K562 (cell line): ENCODE measurements at regions not wholly inside any gene's neighbourhood (a gene's known extent, or its start where the extent isn't known, plus 50 kb on each side); places are given as distances from the start of the nearest gene placed in this dataset.

Experiments used
- ATAC-seq: fragments of 200-7000 bp; cut with Tn5 transposase; 3 replicates; pipeline ENCODE4 v1.9.1; 2020; ENCODE audit warnings: moderate library complexity
- BruUV-seq: library from RNA; stranded (reverse); fragments of 400-500 nt; replicated peaks from 2 replicates; lab custom pipeline; 2021; lab: Mats Ljungman, UMichigan
- CTCF ChIA-PET: fragments of 300-600 bp; formaldehyde crosslinking; extraction: SDS; loops from one replicate; lab custom pipeline; 2021; ENCODE audit warnings: low intra/inter-chr PET ratio; lab: Yijun Ruan, JAX
- POLR2A ChIA-PET: fragments of 300-600, 350-650 bp; sonication (Branson Sonifier 250); formaldehyde crosslinking; extraction: SDS; loops from one replicate; lab custom pipeline; 2021; ENCODE audit warnings: antibody characterized with exemption, inconsistent platforms; lab: Yijun Ruan, JAX
- DNase-seq, 4 experiments: peaks; one replicate each; pipeline versions ENCODE4 v3.0.0 to v3.0.0-alpha.2; 2011 to 2018; ENCODE audit warnings: low spot score in 3 of 4, mixed read lengths in 3 of 4; ENCODE audit errors: extremely low read depth in 1 of 4
- FAIRE-seq: peaks from 2 replicates; lab custom pipeline; 2011; peaks lifted over from hg19 to GRCh38; lab: Jason Lieb, UNC
- H2AFZ ChIP-seq: 2 replicates; pipeline ENCODE4 v1.6.0; 2011; ENCODE audit warnings: low read depth, low read length, control low read depth, inconsistent platforms
- H3K27ac ChIP-seq: fragments of 200-600 bp; 3 replicates; pipeline ENCODE4 v1.8.0; 2011; ENCODE audit warnings: low read depth, mild to moderate bottlenecking, control low read depth, inconsistent platforms, low read length, moderate library complexity, mixed read lengths; ENCODE audit errors: extremely low read depth
- H3K27me3 ChIP-seq, 2 experiments: fragments of 300-600 bp in 1 of 2; 2 replicates in 1 of 2; 3 replicates in 1 of 2; pipeline versions ENCODE4 v1.6.0 to v1.8.0; 2011; ENCODE audit warnings: inconsistent platforms in 2 of 2, low read length in 2 of 2, mild to moderate bottlenecking in 1 of 2, mixed read lengths in 1 of 2, moderate library complexity in 1 of 2; ENCODE audit not compliant: control insufficient read depth in 2 of 2, insufficient read depth in 2 of 2
- H3K36me3 ChIP-seq: fragments of 300-600 bp; 3 replicates; pipeline ENCODE4 v1.8.0; 2011; ENCODE audit warnings: mild to moderate bottlenecking, low read length, inconsistent platforms; ENCODE audit not compliant: control insufficient read depth, insufficient read depth
- H3K4me1 ChIP-seq, 2 experiments: fragments of 200-600 bp in 1 of 2; replicated peaks in 1 of 2; 2 replicates in 1 of 2; 3 replicates in 1 of 2; pipeline versions ENCODE4 v1.5.1 to v1.8.0; 2011; ENCODE audit warnings: inconsistent platforms in 2 of 2, low read length in 2 of 2, mild to moderate bottlenecking in 1 of 2, mixed read lengths in 1 of 2, moderate library complexity in 1 of 2; ENCODE audit not compliant: control insufficient read depth in 2 of 2, insufficient read depth in 2 of 2
- H3K4me2 ChIP-seq: 2 replicates; pipeline ENCODE4 v1.6.1; 2011; ENCODE audit warnings: low read length, control low read depth, inconsistent platforms, mixed read lengths; ENCODE audit not compliant: insufficient read depth
- H3K4me3 ChIP-seq: fragments of 200-600 bp; sonication (generic), shearing (Covaris generic); 2 replicates; pipeline ENCODE4 v1.5.1; 2016; ENCODE audit warnings: control low read depth, inconsistent platforms
- H3K79me2 ChIP-seq: fragments of 200-600 bp; 3 replicates; pipeline ENCODE4 v1.8.0; 2011; ENCODE audit warnings: low read length, inconsistent platforms; ENCODE audit not compliant: control insufficient read depth, insufficient read depth
- H3K9ac ChIP-seq, 2 experiments: 2 replicates each; pipeline versions ENCODE4 v1.6.0 to v1.6.1; 2011; ENCODE audit warnings: low read depth in 2 of 2, low read length in 2 of 2, control low read depth in 1 of 2, inconsistent platforms in 1 of 2, mild to moderate bottlenecking in 1 of 2, mixed read lengths in 1 of 2; ENCODE audit not compliant: insufficient read depth in 1 of 2
- H3K9me1 ChIP-seq: one replicate; pipeline ENCODE4 v1.6.0; 2011; ENCODE audit warnings: inconsistent platforms, mild to moderate bottlenecking, low read length, moderate library complexity; ENCODE audit not compliant: control insufficient read depth, insufficient read depth
- H3K9me3 ChIP-seq: replicated peaks from 2 replicates; pipeline ENCODE4 v1.5.1; 2011; ENCODE audit warnings: low read depth, low read length, inconsistent platforms; ENCODE audit not compliant: control insufficient read depth, insufficient read depth
- H4K20me1 ChIP-seq: replicated peaks from 2 replicates; pipeline ENCODE4 v1.6.1; 2011; ENCODE audit warnings: low read length, inconsistent platforms, mixed read lengths; ENCODE audit not compliant: control insufficient read depth, insufficient read depth
- ATF2 ChIP-seq: sonication (generic); formaldehyde crosslinking; IDR thresholded peaks from 2 replicates; pipeline ENCODE4 v1.8.1; 2022; ENCODE audit warnings: missing genetic modification reagents
- CSDE1 ChIP-seq, 2 experiments: fragments of 450-650 bp; IDR thresholded peaks; 2 replicates each; pipeline ENCODE4 v1.6.1; 2016; ENCODE audit warnings: mild to moderate bottlenecking in 1 of 2
- EHMT2 ChIP-seq: fragments of 450-650 bp; IDR thresholded peaks from 2 replicates; pipeline ENCODE4 v1.6.1; 2018; ENCODE audit warnings: antibody characterized with exemption
- HINFP ChIP-seq: fragments of 450-650 bp; conservative IDR thresholded peaks from 2 replicates; pipeline ENCODE4 v1.6.1; 2016; ENCODE audit warnings: missing genetic modification characterization, low read depth, mild to moderate bottlenecking, control low read depth, missing compliant biosample characterization
- MTF1 ChIP-seq: fragments of 250-450 bp; sonication (Bioruptor Pico); IDR thresholded peaks from 2 replicates; pipeline ENCODE4 v1.9.0; 2021; ENCODE audit warnings: moderate library complexity, mild to moderate bottlenecking, inconsistent platforms, borderline replicate concordance
- TAL1 ChIP-seq: fragments of 450-650 bp; IDR thresholded peaks from 2 replicates; pipeline ENCODE4 v1.6.1; 2016; ENCODE audit warnings: mild to moderate bottlenecking
- TARDBP ChIP-seq: fragments of 450-650 bp; IDR thresholded peaks from 2 replicates; pipeline ENCODE4 v1.6.1; 2016
- TRIM24 ChIP-seq, 2 experiments: fragments of 450-650 bp; IDR thresholded peaks; 2 replicates each; pipeline ENCODE4 v1.6.1; 2016
- ZBTB1 ChIP-seq: sonication (generic); formaldehyde crosslinking; IDR thresholded peaks from 2 replicates; pipeline ENCODE4 v1.8.1; 2023; ENCODE audit warnings: missing genetic modification reagents, low read depth, mild to moderate bottlenecking, borderline replicate concordance
- ZBTB49 ChIP-seq: sonication (generic); formaldehyde crosslinking; IDR thresholded peaks from 2 replicates; pipeline ENCODE4 v1.8.0; 2022; ENCODE audit warnings: missing genetic modification reagents, mild to moderate bottlenecking, borderline replicate concordance
- ZNF124 ChIP-seq: sonication (generic); formaldehyde crosslinking; IDR thresholded peaks from 2 replicates; pipeline ENCODE4 v1.8.1; 2022; ENCODE audit warnings: missing genetic modification reagents
- WGBS: fragments of 100-300 bp; shearing (Covaris generic); methylation state at CpG from one replicate; pipeline ENCODE4 v1.1.6; 2016; ENCODE audit warnings: low coverage, mixed read lengths; ENCODE audit not compliant: insufficient coverage; ENCODE audit errors: missing lambda C conversion rate; 5-methylcytosine and 5-hydroxymethylcytosine counted together
- in situ Hi-C: fragments of 300-500 bp; cut with MboI; formaldehyde crosslinking; loops from 4 replicates; pipeline ENCODE4 v1.15.0; 2018; ENCODE audit warnings: inconsistent platforms, mixed read lengths
- intact Hi-C: fragments of 100-400 bp; cut with micrococcal nuclease; formaldehyde crosslinking; loops from 2 replicates; pipeline ENCODE4 v1.14.2; 2022

- Histone ChIP-seq H3K9ac (no peak overlapping the region), H3K27ac (no peak overlapping the region), H4K20me1 (no peaks in the 10 kb centered on the region), H3K79me2 (no peaks in the 10 kb centered on the region), H3K9me1 (no peaks in the 10 kb centered on the region), H3K4me3 (no peak overlapping the region), H3K9me3 (no peaks in the 10 kb centered on the region), H3K4me1 (no peaks in the 10 kb centered on the region), H3K36me3 (no peaks in the 10 kb centered on the region), H3K27me3 (no peaks in the 10 kb centered on the region), H3K4me2 (no peak overlapping the region), H2AFZ (no peak overlapping the region)
- no TSS peak for BruUV-seq
- FAIRE-seq (no peak), ATAC-seq (no peak), DNase-seq (no peak)
- in situ Hi-C loops = no loop called here
- CTCF ChIA-PET = no interaction called here
- POLR2A ChIA-PET = interaction anchor here (1.0 kb wide), 1 partner anchor 721 kb away, joined by 6 read pairs; no protein-coding TSS in a partner anchor
- 0% methylated on average over 1 of the region's 2 CpGs for WGBS
- intact Hi-C loops = no loop called here
- TF ChIP-seq ZBTB1 (CRISPR knock-in tag) = no peak
- TF ChIP-seq ATF2 (CRISPR knock-in tag) = no peak
- TF ChIP-seq TRIM24 (IDR thresholded peaks at IDR 0.05) = no peak
- no peak for TF ChIP-seq ZBTB49
- no peak for TF ChIP-seq TAL1
- no peak for TF ChIP-seq EHMT2
- TF ChIP-seq TARDBP = no peak
- no peak for TF ChIP-seq MTF1 (CRISPR knock-in tag)
- TF ChIP-seq CSDE1 (IDR thresholded peaks at IDR 0.05) = no peak
- no peak for TF ChIP-seq ZNF124 (CRISPR knock-in tag)
- TF ChIP-seq HINFP (tag) = no peak
Measured at GRCh38 chr1:60277269-60277668, 203.7 kb upstream of the C1orf87 start.
